Sigmoid colon (tissue), 4 donors: ENCODE measurements at regions not wholly inside any gene's neighbourhood (a gene's known extent, or its start where the extent isn't known, plus 50 kb on each side); places are given as distances from the start of the nearest gene placed in this dataset.

Experiments used
- CTCF ChIP-seq, 4 experiments: fragments of 450-650 bp in 3 of 4; fragments of 200-600 bp in 1 of 4; IDR thresholded peaks; one replicate each; pipeline ENCODE4 v1.5.1; 2016 to 2019; ENCODE audit warnings: antibody characterized with exemption in 4 of 4, mild to moderate bottlenecking in 3 of 4, moderate library complexity in 2 of 4
- EP300 ChIP-seq, 4 donors: sonication (generic); formaldehyde crosslinking; IDR thresholded peaks; one replicate each; pipeline ENCODE4 v1.6.1; 2017; ENCODE audit warnings: antibody characterized with exemption in 4 of 4
- POLR2A ChIP-seq, 2 donors: fragments of 450-650 bp; IDR thresholded peaks; one replicate each; pipeline ENCODE4 v1.6.1; 2016; ENCODE audit warnings: antibody characterized with exemption in 2 of 2, mild to moderate bottlenecking in 2 of 2, moderate library complexity in 2 of 2
- POLR2AphosphoS5 ChIP-seq, 4 donors: sonication (generic); formaldehyde crosslinking; IDR thresholded peaks; one replicate each; pipeline ENCODE4 v1.6.1; 2017; ENCODE audit warnings: antibody characterized with exemption in 4 of 4

- TF ChIP-seq CTCF (IDR thresholded peaks at IDR 0.05) (no peak), POLR2A (IDR thresholded peaks at IDR 0.05) (no peak), POLR2AphosphoS5 (IDR thresholded peaks at IDR 0.05) (no peak), EP300 (IDR thresholded peaks at IDR 0.05) (no peak)
Measured at GRCh38 chr3:109597444-109597843, 260.1 kb upstream of the DPPA4 start.
